Cardiac muscle cell (in vitro differentiated cells and primary cell): ENCODE measurements at regions not wholly inside any gene's neighbourhood (a gene's known extent, or its start where the extent isn't known, plus 50 kb on each side); places are given as distances from the start of the nearest gene placed in this dataset.
"Not testable (repeated sequence)": the region's sequence is repeated elsewhere in the genome, so short reads cannot be mapped to it uniquely, and the experiment has no call there.

Experiments
- DNase-seq, 2 donors: peaks; one replicate each; pipeline versions ENCODE4 v3.0.0 to v3.0.0-alpha.2; 2010 to 2017; ENCODE audit warnings: low read depth in 1 of 2, low spot score in 1 of 2
- H3K27ac ChIP-seq: fragments of 200-600 bp; sonication (generic); 2 replicates; pipeline ENCODE4 v1.5.1; 2016
- H3K27me3 ChIP-seq: fragments of 200-600 bp; sonication (generic); 2 replicates; pipeline ENCODE4 v1.6.0; 2016; ENCODE audit warnings: control low read depth
- H3K36me3 ChIP-seq: fragments of 200-600 bp; sonication (generic); 2 replicates; pipeline ENCODE4 v1.5.1; 2016; ENCODE audit warnings: control low read depth
- H3K4me1 ChIP-seq: fragments of 200-600 bp; sonication (generic); 2 replicates; pipeline ENCODE4 v1.8.1; 2017; ENCODE audit warnings: low read depth, mild to moderate bottlenecking, mixed run types
- H3K4me3 ChIP-seq: fragments of 200-600 bp; sonication (generic); 2 replicates; pipeline ENCODE4 v1.5.1; 2016; ENCODE audit warnings: mild to moderate bottlenecking
- H3K9me3 ChIP-seq: fragments of 200-600 bp; sonication (generic); 2 replicates; pipeline ENCODE4 v1.5.1; 2017; ENCODE audit warnings: low read depth, mild to moderate bottlenecking, control low read depth
- TF ChIP-seq, protein P1 (sequence below): IDR thresholded peaks from 2 replicates; pipeline ENCODE4 v1.5.1; 2012; ENCODE audit warnings: low read depth, mild to moderate bottlenecking, low read length

DNA sequence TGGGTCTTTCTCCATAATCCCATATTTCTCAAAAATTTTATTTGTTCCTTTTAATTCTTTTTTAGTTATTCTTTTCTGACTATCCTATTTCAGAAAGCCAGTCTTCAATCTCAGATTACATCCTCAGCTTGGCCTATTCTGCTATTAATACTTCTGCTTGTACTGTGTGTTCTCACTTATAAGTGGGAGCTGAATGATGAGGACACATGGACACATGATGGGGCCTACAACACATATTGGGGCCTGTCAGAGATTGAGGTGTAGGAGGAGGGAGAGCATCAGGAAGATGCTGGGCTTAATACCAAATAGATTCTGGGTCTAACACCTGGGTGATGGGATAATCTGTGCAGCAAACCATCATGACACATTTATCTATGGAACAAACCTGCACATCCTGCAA, 82.3 kb downstream of the MAGEE1 start:
- no peak for DNase-seq
- no peaks in the 10 kb centered on the region for H3K27me3 ChIP-seq
- H3K9me3 ChIP-seq, result no peaks in the 10 kb centered on the region
- H3K4me3 ChIP-seq, result no peak overlapping the region
- no peak overlapping the region for H3K27ac ChIP-seq
- TF ChIP-seq, protein P1, sequence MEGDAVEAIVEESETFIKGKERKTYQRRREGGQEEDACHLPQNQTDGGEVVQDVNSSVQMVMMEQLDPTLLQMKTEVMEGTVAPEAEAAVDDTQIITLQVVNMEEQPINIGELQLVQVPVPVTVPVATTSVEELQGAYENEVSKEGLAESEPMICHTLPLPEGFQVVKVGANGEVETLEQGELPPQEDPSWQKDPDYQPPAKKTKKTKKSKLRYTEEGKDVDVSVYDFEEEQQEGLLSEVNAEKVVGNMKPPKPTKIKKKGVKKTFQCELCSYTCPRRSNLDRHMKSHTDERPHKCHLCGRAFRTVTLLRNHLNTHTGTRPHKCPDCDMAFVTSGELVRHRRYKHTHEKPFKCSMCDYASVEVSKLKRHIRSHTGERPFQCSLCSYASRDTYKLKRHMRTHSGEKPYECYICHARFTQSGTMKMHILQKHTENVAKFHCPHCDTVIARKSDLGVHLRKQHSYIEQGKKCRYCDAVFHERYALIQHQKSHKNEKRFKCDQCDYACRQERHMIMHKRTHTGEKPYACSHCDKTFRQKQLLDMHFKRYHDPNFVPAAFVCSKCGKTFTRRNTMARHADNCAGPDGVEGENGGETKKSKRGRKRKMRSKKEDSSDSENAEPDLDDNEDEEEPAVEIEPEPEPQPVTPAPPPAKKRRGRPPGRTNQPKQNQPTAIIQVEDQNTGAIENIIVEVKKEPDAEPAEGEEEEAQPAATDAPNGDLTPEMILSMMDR, result no peak
- H3K36me3 ChIP-seq, result no peaks in the 10 kb centered on the region
- H3K4me1 ChIP-seq, result no peaks in the 10 kb centered on the region

DNA sequence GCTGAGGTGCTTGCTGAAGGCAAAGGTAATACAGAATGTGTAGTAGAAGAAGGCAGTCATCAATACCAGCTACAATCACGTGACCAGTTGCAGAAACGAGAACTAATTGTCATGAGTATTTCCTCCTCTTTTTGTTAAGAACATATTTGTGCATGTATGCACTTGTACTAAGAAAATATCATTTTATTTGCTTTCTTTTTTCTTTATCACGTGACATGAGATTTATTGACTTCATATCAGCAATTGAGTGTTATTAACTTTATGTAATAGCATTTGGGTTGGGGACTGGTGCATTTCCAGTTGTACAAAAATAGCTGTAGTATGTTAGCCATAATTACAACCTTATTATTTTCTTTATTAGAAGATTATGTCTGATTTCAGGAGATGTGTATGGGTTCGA, 90.0 kb downstream of the MAGEE1 start:
- no peak for DNase-seq
- TF ChIP-seq, protein P1, result no peak
- no peaks in the 10 kb centered on the region for H3K9me3 ChIP-seq

DNA sequence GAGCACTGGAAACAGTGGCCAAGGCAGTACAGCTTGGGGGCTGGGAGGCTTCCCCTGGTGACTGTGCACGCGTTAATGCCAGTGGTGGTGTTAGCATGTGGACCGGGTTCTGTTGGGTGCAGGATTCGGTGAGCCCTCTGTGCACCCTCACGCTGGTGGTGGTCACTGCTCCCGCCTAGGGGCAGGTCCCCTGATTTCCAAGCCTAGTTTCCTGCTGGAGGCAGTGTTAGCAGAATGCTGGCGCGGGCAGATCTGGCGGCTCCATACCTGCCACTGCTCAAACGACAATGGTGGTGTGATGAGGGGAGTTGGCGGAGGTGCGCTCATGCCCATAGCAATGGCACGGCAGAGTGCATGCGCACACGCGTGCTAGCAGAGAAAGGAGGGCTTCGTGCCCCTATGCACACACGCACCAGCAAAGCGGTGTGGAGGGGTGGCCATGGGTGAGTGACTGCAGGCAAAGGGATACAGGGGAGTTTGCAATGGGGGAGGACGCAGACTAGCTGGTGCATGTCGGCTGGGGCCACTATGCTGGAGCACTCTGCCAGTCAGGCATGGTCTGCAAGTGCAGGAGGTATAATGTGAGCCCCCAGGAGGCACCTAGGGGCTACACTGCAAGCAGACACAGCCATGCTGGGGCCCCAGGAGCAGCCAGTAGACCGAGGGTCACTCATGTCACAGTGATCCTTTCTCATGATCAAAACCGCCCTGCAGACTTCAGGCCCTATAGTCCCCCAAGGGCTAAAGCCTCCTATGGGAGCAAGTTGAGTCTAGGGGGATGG, 93.0 kb downstream of the MAGEE1 start:
- H3K4me3 ChIP-seq, result no peak overlapping the region
- no peaks in the 10 kb centered on the region for H3K9me3 ChIP-seq
- no peak overlapping the region for H3K27ac ChIP-seq
- DNase-seq, result no peak
- H3K36me3 ChIP-seq, result no peaks in the 10 kb centered on the region
- H3K27me3 ChIP-seq, result no peaks in the 10 kb centered on the region
- TF ChIP-seq, protein P1, result no peak
- H3K4me1 ChIP-seq, result no peaks in the 10 kb centered on the region

More for the DNA sequence above, 90.0 kb downstream of the MAGEE1 start:
- no peak overlapping the region for H3K4me3 ChIP-seq
- H3K27me3 ChIP-seq, result no peaks in the 10 kb centered on the region
- no peaks in the 10 kb centered on the region for H3K4me1 ChIP-seq
- H3K27ac ChIP-seq, result no peak overlapping the region
- H3K36me3 ChIP-seq, result no peaks in the 10 kb centered on the region

DNA sequence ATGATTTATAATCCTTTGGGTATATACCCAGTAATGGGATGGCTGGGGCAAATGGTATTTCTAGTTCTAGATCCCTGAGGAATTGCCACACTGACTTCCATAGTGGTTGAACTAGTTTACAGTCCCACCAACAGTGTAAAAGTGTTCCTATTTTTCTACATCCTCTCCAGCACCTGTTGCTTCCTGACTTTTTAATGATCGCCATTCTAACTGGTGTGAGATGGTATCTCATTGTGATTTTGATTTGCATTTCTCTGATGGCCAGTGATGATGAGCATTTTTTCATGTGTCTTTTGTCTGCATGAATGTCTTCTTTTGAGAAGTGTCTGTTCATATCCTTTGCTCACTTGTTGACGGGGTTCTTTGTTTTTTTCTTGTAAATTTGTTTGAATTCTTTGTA, 108.2 kb downstream of the MAGEE1 start:
- not testable (repeated sequence) for H3K36me3 ChIP-seq, H3K27ac ChIP-seq

DNA sequence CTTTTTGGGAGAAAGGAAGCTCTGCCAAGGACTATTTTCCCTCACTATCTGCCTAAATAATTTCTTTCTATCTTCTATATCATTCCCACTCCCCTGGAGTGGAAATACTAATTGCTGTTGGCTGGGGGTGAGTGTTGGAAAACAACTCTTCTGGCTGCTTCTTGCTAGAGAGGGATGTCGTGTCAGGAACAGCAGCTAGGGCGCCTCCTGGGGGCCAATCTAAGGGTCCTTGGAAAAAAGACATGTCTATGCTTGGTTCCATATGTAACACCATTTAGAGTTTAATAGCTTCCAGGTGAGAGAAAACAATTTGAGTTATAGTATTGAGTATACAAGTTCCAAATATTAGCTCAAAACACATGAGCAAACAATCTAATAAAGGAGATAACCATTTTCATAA, 111.3 kb downstream of the MAGEE1 start:
- H3K27me3 ChIP-seq, result no peaks in the 10 kb centered on the region
- no peak overlapping the region for H3K27ac ChIP-seq
- no peak for DNase-seq
- H3K4me3 ChIP-seq, result no peak overlapping the region
- no peaks in the 10 kb centered on the region for H3K4me1 ChIP-seq
- H3K9me3 ChIP-seq, result no peaks in the 10 kb centered on the region
- H3K36me3 ChIP-seq, result no peaks in the 10 kb centered on the region
- TF ChIP-seq, protein P1, result no peak

More for the DNA sequence above, 108.2 kb downstream of the MAGEE1 start:
- DNase-seq, H3K27me3 ChIP-seq, H3K9me3 ChIP-seq, H3K4me1 ChIP-seq, H3K4me3 ChIP-seq: not testable (repeated sequence)

DNA sequence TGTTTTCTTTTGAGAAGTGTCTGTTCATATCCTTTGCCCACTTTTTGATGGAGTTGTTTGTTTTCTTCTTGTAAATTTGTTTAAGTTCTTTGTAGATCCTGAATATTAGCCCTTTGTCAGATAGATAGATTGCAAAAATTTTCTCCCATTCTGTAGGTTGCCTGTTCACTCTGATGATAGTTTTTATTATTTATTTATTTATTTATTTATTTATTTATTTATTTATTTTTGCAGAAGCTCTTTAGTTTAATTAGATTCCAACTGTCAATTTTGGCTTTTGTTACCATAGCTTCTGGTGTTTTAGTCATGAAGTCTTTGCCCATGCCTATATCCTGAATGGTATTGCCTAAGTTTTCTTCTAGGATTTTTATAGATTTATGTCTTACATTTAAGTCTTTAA, 115.9 kb downstream of the MAGEE1 start:
- not testable (repeated sequence) for DNase-seq, H3K27ac ChIP-seq, H3K27me3 ChIP-seq, H3K36me3 ChIP-seq, H3K4me1 ChIP-seq, H3K4me3 ChIP-seq, H3K9me3 ChIP-seq
